CD14-positive monocyte (primary cell): ENCODE measurements at regions not wholly inside any gene's neighbourhood (a gene's known extent, or its start where the extent isn't known, plus 50 kb on each side); places are given as distances from the start of the nearest gene placed in this dataset.
A peak's percentile ranks its signal among the peaks of the same experiment; 100 is the strongest.

Experiments used
- DNase-seq, 3 donors: peaks; one replicate each; pipeline ENCODE4 v3.0.0-alpha.2; 2011 to 2022
- H2AFZ ChIP-seq: 2 replicates; pipeline ENCODE4 v1.6.0; 2012; ENCODE audit warnings: mild to moderate bottlenecking, low read depth, low read length, inconsistent platforms; ENCODE audit not compliant: insufficient read depth, poor library complexity, severe bottlenecking
- H3K27ac ChIP-seq, 2 donors: 1 replicate in 1 of 2; 2 replicates in 1 of 2; pipeline ENCODE4 v1.5.1; 2012 to 2013; ENCODE audit warnings: low read length in 2 of 2, control low read depth in 1 of 2, inconsistent platforms in 1 of 2, low read depth in 1 of 2, mild to moderate bottlenecking in 1 of 2
- H3K27me3 ChIP-seq, 2 donors: one replicate each; pipeline versions ENCODE4 v1.6.0 to v1.6.1; 2011 to 2013; ENCODE audit warnings: low read length in 2 of 2; ENCODE audit not compliant: control insufficient read depth in 2 of 2, insufficient read depth in 2 of 2
- H3K36me3 ChIP-seq, 2 donors: replicated peaks in 1 of 2; 1 replicate in 1 of 2; 2 replicates in 1 of 2; pipeline versions ENCODE4 v1.5.1 to v1.6.1; 2012 to 2013; ENCODE audit warnings: low read length in 2 of 2, control low read depth in 1 of 2, inconsistent platforms in 1 of 2, mild to moderate bottlenecking in 1 of 2; ENCODE audit not compliant: insufficient read depth in 2 of 2, control insufficient read depth in 1 of 2
- H3K4me1 ChIP-seq, 2 donors: 1 replicate in 1 of 2; 2 replicates in 1 of 2; pipeline versions ENCODE4 v1.5.1 to v1.6.1; 2012 to 2013; ENCODE audit warnings: low read length in 2 of 2, control low read depth in 1 of 2, inconsistent platforms in 1 of 2, mild to moderate bottlenecking in 1 of 2, moderate library complexity in 1 of 2; ENCODE audit not compliant: insufficient read depth in 2 of 2, control insufficient read depth in 1 of 2
- H3K4me2 ChIP-seq: replicated peaks from 2 replicates; pipeline ENCODE3; 2012; ENCODE audit warnings: low read length, moderate library complexity, mild to moderate bottlenecking; ENCODE audit not compliant: poor library complexity, severe bottlenecking; ENCODE audit errors: extremely low read depth
- H3K4me3 ChIP-seq, 3 experiments: fragments of 200-600 bp in 1 of 3; sonication (generic) in 1 of 3; replicated peaks in 1 of 3; 1 replicate in 2 of 3; 2 replicates in 1 of 3; pipeline ENCODE4 v1.5.1; 2011 to 2013; ENCODE audit warnings: low read length in 3 of 3, mild to moderate bottlenecking in 3 of 3, control low read depth in 2 of 3, low read depth in 2 of 3, inconsistent platforms in 1 of 3, moderate library complexity in 1 of 3
- H3K79me2 ChIP-seq: 2 replicates; pipeline ENCODE4 v1.6.0; 2012; ENCODE audit warnings: mild to moderate bottlenecking, control low read depth, inconsistent platforms, low read length, moderate library complexity; ENCODE audit not compliant: insufficient read depth
- H3K9ac ChIP-seq: 2 replicates; pipeline ENCODE4 v1.6.0; 2017; ENCODE audit warnings: low read length, mild to moderate bottlenecking; ENCODE audit not compliant: insufficient read depth, poor library complexity, severe bottlenecking
- H3K9me3 ChIP-seq, 2 donors: replicated peaks in 1 of 2; 1 replicate in 1 of 2; 2 replicates in 1 of 2; pipeline versions ENCODE4 v1.5.1 to v1.6.1; 2012 to 2013; ENCODE audit warnings: low read length in 2 of 2, control low read depth in 1 of 2; ENCODE audit not compliant: control insufficient read depth in 1 of 2, insufficient read depth in 1 of 2
- H4K20me1 ChIP-seq: 2 replicates; pipeline ENCODE4 v1.6.0; 2012; ENCODE audit warnings: mild to moderate bottlenecking, low read length, control low read depth, moderate library complexity; ENCODE audit not compliant: insufficient read depth
- H3K27ac Mint-ChIP-seq, 7 donors: one replicate each; pipeline ENCODE4 v1.8.0; 2020; ENCODE audit warnings: mild to moderate bottlenecking in 7 of 7, mixed read lengths in 7 of 7, moderate library complexity in 6 of 7, inconsistent platforms in 2 of 7
- H3K27me3 Mint-ChIP-seq, 3 donors: one replicate each; pipeline ENCODE4 v1.8.0; 2021 to 2022; ENCODE audit warnings: low read depth in 3 of 3, mild to moderate bottlenecking in 3 of 3, mixed read lengths in 3 of 3, moderate library complexity in 3 of 3, inconsistent platforms in 1 of 3
- H3K36me3 Mint-ChIP-seq, 2 donors: one replicate each; pipeline ENCODE4 v1.8.0; 2020; ENCODE audit warnings: mixed read lengths in 2 of 2, inconsistent platforms in 1 of 2, mild to moderate bottlenecking in 1 of 2
- H3K4me1 Mint-ChIP-seq: one replicate; pipeline ENCODE4 v1.8.0; 2020; ENCODE audit warnings: mild to moderate bottlenecking, mixed read lengths
- H3K4me3 Mint-ChIP-seq, 2 donors: one replicate each; pipeline ENCODE4 v1.8.0; 2020; ENCODE audit warnings: mild to moderate bottlenecking in 2 of 2, mixed read lengths in 2 of 2, moderate library complexity in 1 of 2
- H3K9me3 Mint-ChIP-seq, 7 donors: one replicate each; pipeline ENCODE4 v1.8.0; 2020 to 2022; ENCODE audit warnings: mixed read lengths in 7 of 7, mild to moderate bottlenecking in 6 of 7, moderate library complexity in 6 of 7, inconsistent platforms in 2 of 7
- WGBS: methylation state at CpG from one replicate; pipeline ENCODE4 v1.1.5; 2013; ENCODE audit warnings: missing lambda C conversion rate; ENCODE audit not compliant: insufficient coverage; 5-methylcytosine and 5-hydroxymethylcytosine counted together
- intact Hi-C, 2 donors: fragments of 100-400 bp; cut with micrococcal nuclease; formaldehyde crosslinking; loops; one replicate each; pipeline versions ENCODE4 v1.15.0 to v1.15.1; 2023
- TF ChIP-seq, protein P1 (sequence below): fragments of 200-600 bp; IDR thresholded peaks from one replicate; pipeline ENCODE4 v1.8.0; 2022; ENCODE audit warnings: antibody characterized with exemption, mild to moderate bottlenecking

DNA sequence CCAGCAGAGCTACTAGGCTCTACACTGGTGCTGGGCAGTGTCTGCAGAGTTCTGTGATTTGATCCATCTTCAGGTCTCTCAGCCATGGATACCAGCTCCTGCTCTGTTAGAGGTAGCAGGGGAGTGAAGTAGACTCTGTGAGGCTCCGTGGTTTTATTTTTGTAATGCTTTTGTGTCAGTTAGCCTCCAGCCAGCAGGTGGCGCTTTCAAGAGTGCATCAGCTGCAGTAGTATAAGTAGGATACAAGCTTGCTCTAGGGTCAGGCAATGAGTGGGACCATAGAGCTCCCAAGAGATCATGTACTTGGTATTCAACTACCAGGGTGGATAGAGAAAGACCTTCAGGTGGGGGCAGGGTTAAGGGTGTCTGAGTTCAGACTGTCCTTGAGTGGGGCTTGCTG is 362.5 kb upstream of the TRAM1L1 start:
- Histone ChIP-seq H4K20me1 (no peaks in the 10 kb centered on the region), H3K4me3 (no peak overlapping the region), H3K9me3 (peaks cover 0 to 9% of the 10 kb centered on the region in 2 donors), H3K9ac (no peak overlapping the region), H2AFZ (no peak overlapping the region), H3K36me3 (no peaks in the 10 kb centered on the region), H3K27ac (no peak overlapping the region), H3K4me1 (no peaks in the 10 kb centered on the region), H3K79me2 (no peaks in the 10 kb centered on the region), H3K4me2 (no peak overlapping the region), H3K27me3 (no peaks in the 10 kb centered on the region)
- Mint-ChIP-seq H3K9me3 (peaks cover 0 to 8% (median 2%) of the 10 kb centered on the region in 7 donors), H3K36me3 (no peaks in the 10 kb centered on the region), H3K4me1 (no peaks in the 10 kb centered on the region), H3K27ac (no peak overlapping the region), H3K4me3 (no peak overlapping the region), H3K27me3 (peaks cover 0 to 2% (median 0%) of the 10 kb centered on the region in 3 donors)
- DNase-seq = no peak
- TF ChIP-seq, protein P1, sequence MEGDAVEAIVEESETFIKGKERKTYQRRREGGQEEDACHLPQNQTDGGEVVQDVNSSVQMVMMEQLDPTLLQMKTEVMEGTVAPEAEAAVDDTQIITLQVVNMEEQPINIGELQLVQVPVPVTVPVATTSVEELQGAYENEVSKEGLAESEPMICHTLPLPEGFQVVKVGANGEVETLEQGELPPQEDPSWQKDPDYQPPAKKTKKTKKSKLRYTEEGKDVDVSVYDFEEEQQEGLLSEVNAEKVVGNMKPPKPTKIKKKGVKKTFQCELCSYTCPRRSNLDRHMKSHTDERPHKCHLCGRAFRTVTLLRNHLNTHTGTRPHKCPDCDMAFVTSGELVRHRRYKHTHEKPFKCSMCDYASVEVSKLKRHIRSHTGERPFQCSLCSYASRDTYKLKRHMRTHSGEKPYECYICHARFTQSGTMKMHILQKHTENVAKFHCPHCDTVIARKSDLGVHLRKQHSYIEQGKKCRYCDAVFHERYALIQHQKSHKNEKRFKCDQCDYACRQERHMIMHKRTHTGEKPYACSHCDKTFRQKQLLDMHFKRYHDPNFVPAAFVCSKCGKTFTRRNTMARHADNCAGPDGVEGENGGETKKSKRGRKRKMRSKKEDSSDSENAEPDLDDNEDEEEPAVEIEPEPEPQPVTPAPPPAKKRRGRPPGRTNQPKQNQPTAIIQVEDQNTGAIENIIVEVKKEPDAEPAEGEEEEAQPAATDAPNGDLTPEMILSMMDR = peak; percentile 19
- intact Hi-C loops = no loop called here
- 79% methylated on average over 2 of the region's 2 CpGs for WGBS

DNA sequence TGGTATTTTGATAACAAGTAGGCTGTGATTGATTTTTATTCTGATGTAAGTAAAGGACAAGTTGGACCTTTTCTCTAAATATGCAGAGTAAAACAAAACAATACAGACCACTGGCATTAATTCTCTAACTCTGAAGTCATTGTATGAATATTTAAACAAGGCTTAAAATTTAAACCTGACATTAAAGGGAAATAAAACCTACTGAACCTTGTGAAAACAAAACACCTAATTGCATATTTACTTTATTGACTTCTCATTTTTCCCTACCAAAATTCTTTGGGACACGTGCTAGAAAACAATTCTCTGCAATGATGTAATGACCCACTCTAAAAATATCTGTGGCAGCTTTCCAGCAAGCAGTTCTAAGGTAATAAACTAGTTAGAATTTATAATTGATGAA is 369.7 kb upstream of the TRAM1L1 start:
- Histone ChIP-seq H3K4me1 (no peaks in the 10 kb centered on the region), H3K9me3 (no peaks in the 10 kb centered on the region), H2AFZ (no peak overlapping the region), H3K9ac (no peak overlapping the region), H3K4me2 (no peak overlapping the region), H3K4me3 (no peak overlapping the region), H3K36me3 (no peaks in the 10 kb centered on the region), H4K20me1 (no peaks in the 10 kb centered on the region), H3K79me2 (no peaks in the 10 kb centered on the region), H3K27me3 (no peaks in the 10 kb centered on the region), H3K27ac (no peak overlapping the region)
- Mint-ChIP-seq H3K27ac (no peak overlapping the region), H3K4me1 (no peaks in the 10 kb centered on the region), H3K4me3 (no peak overlapping the region), H3K27me3 (no peaks in the 10 kb centered on the region), H3K36me3 (no peaks in the 10 kb centered on the region), H3K9me3 (peaks cover 0 to 2% (median 0%) of the 10 kb centered on the region in 7 donors)
- no CpG with 5 or more reads among the region's 1 CpG for WGBS
- TF ChIP-seq, protein P1 = no peak
- intact Hi-C loops = no loop called here
- no peak for DNase-seq
